CD4-positive, alpha-beta T cell treated with Interleukin-15 for 1 hour (primary cell): ENCODE measurements at regions not wholly inside any gene's neighbourhood (a gene's known extent, or its start where the extent isn't known, plus 50 kb on each side); places are given as distances from the start of the nearest gene placed in this dataset.

ENCODE experiments used
- DNase-seq: peaks from one replicate; pipeline ENCODE4 v3.0.0-alpha.2; 2020

DNA sequence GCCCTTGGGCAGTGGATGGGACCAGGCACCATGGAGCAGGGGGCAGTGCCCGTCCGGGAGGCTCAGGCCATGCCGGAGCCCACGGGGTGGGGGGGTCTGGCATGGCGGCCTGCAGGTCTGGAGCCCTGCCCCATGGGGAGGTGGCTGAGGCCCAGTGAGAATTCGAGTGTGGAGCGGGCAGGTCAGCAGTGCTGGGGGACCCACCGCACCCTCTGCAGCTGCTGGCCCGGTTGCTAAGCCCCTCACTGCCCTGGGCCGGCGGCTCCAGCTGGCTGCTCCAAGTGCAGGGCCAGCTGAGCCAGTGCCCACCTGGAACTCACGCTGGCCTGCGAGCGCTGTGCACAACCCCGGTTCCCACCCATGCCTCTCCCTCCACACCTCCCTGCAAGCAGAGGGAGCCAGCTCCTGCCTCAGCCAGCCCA lies 1157.9 kb upstream of the ADGRL3 start:
- no peak for DNase-seq

DNA sequence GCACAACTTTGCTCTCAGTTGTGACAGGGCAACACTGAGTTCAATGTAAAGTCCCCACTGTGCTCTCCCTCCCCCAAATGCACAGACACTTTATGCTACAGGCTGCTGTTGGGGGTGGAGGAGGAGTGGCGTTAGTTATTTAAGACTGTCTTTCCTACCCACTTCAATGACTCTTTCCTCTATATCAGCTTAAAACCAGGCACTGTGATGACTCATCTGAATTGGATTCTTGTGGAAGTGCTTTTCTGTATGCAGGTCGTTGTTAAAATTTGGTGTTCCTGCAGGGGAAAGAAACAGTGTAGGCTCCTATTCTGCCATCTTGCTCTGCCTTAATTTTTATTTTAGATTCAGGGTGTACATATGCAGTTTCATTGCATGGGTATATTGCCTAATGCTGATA lies 1157.2 kb upstream of the ADGRL3 start:
- no peak for DNase-seq

DNA sequence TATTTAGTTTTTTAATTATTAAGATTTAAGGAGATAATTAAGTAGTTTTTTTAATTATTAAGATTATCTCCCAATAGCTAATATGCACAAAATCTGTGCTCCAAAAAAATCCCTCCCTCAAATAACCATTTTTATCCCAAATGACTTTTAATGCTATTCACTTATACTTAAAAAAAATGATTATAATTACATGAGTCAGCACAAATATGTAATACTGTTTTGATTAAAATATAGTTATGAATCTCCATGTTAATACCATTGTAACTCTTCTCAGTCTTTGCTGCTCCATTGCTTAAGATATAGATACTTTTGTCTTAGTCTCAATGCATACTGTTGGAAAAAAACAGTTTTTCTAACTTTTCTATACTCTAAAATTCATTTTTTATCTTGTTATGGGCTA lies 1121.1 kb upstream of the ADGRL3 start:
- no peak for DNase-seq

DNA sequence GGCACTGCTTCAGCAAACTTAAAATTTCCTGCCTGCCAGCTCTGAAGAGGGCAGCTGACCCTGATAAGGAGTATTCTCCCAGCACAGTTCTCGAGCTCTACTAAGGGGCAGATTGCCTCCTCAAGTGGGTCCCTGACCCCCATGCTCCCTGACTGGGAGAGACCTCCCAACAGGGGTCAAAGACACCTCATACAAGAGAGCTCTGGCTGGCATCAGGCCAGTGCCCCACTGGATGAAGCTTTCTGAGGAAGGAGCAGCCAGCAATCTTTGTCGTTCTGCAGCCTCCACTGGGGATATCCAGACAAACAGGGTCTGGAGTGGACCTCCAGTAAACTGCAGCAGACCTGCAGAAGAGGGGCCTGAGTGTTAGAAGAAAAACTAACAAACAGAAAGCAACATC lies 1118.3 kb upstream of the ADGRL3 start:
- DNase-seq: no peak

DNA sequence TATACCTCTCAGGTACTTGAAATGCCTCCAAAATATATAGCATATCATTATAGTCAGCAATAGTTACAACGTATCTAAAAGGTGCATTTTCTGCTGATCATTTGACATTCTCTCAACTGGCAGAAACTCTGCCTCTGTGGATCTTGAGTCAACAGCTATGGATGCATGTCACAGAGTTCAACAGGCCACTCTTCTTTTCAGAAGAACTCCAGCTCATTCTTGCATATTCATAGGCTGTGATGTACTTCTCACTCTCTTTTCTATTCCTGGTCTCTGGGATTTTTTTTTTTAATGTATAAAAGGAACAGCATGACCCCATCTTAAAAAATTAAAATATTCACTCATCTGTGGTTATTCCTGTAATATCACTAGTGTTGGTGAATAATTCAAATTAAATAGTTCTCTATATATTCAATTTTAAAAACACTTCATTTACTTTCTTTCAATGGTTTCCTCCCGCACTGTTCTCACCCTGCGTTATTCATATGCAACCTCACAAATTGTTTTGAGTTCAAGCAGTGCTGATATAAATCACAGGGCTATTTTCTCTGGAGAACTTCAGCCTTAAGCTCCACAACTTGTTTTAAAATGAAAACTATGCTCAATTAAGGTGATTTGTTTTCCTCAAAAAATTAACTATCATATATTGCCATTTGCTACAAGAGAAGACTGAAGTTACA lies 1111.2 kb upstream of the ADGRL3 start:
- no peak for DNase-seq

DNA sequence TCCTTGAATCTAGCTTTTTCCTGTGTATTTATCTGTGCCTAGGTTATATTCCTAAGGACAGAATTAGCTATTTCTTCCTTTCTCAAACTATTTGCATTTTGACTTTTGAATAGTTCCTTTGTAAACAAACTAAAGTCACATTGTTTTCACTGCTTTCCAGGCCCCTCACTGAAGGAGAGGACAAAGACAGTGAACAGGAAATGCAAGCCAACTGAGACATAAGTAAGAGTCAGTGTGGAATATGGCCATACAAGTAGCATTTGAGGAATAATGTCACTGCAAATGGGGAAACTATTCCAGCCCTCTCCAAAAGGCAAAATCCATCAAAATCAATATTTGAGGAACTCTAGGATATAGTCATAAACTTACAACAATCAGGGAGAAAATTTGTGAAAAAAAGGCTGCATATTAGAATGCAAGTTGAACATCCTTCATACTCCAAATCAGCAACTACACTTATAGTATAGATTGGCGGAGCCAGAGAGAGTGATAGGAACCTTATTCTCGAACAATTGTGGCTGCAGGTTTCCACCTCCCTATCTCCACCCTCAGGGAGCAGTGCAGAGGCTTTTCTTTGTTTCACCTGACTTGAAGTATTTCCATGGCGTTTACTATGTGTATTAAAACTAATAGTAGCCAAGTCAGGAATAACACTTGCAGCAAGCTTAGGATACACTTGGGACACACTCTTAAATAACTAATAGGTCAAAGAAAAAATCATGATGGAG lies 1110.4 kb upstream of the ADGRL3 start:
- DNase-seq: no peak

DNA sequence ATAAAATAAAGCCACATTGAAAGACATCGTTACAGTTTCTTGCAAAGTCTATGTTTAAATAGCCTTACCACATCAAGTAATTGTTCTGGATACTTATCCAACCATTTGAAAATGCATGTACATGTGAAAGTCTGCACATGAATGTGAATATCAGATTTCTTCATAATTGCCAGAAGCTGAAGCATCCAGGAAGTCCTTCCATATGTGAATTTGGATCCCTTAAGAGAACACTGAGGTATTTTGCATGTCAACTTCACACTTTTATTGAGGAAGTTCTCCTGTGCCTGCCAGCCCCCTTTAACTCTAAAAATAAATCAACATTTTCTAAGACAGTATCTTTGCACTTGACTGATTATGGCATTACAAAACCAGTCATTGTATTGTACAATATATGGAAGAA lies 1103.5 kb upstream of the ADGRL3 start:
- no peak for DNase-seq

DNA sequence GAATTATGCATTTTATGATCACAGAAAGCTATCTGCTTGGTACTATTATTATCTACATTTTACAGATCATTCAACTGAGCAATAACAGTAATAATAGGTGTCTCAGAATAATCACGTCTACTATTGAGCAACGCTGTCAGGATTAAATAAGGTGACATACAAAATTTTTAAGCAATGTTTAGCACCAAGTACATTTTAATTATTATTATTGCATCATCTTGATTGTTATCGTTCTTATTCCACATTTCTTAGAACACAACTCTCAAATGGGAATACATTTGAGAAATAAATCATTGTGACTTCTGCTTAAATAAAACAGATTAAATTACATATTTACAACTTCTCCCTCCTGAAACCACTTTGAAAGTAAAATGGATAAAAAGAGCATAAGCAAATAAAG lies 1083.5 kb upstream of the ADGRL3 start:
- DNase-seq: no peak

DNA sequence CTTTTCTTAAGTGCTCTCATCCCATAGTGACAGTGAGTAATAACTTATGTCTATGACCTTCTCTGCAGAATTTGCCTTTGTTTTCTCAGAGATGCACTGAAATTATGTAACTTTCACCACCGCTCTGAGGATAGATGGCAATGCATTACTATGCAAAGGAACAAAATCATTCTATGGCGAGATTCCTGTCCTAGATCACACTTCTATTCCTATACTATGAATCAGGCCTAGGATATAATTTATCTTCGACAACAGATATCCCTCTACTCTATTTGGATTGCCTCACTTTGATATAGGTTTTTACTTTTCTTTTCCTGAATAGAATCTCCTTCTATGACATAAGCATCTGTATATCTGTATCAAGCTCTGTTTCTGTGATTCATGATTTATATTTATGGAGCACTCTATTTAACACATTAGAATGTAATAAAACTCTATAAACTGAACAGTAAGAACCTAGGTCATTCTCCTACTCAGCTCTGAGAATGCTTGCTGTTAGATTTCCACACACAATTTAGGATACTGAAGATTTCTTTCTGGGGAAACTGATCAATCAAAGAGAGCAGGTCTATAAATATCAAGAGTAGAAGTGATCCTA lies 1082.3 kb upstream of the ADGRL3 start:
- no peak for DNase-seq

DNA sequence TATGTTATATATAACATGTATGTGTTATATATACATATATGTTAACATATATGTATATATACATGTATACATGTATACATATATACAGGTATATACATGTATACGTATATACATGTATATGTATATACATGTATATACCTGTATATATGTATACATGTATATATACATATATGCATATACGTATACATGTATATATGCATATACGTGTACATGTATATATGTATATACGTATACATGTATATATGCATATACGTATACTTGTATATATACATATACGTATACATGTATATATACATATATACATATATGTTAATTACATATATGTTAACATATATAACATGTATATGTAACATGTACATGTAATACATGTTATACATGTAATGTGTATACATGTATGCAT lies 1077.3 kb upstream of the ADGRL3 start:
- no peak for DNase-seq

DNA sequence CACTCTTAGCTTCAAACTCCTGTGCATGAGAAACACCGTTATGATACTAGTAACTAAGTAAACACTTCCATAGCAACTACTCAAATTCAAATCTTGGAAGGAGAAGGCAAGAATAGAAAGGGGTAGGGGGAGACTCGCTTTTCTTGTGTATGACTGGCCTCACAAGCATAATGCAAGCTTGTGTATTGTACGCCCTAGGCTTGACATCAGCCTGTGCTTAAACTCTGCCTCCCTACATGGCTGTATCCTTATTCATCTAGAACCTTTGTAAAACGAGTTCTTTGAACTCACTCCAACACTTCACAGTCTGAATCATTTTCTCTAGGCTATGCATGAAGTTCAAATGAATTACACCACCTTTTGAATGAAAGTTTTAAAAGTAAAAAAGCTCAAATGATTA lies 1071.2 kb upstream of the ADGRL3 start:
- no peak for DNase-seq

DNA sequence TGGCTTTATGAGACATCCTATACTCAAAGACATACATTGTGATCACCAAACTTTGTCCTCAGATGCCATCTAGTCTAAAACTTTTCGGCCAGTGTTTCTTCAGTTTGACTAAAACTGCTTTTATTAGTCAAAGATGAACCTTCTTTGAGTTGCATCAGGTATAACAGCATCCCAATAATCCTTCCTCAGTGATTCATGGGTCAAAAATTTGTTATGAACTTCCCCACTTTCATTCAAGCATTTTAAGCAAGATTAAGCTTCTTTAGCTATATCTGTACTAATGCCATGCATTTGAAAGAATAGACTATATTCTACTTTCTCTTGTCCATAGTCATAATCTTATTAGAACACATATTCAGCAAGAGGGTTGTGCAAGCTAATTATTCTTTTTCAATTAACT lies 1070.4 kb upstream of the ADGRL3 start:
- no peak for DNase-seq

DNA sequence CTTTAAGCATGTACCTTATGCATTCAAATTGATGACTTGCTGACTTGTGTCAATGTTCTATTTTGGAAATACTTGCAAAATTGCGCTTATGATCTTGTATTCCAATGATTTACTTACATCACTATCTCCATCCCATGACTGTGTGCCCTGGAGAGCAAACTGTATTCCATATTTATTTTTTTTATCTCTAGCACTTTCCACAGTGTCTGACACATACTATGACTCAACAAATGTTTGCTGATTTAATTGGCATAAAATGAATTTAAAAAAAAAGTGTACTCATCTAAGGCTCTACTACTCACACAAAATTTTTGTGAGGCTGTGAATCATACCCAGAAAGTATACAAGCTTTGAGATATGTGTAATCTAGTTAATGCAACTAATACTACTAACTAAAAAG lies 1066.8 kb upstream of the ADGRL3 start:
- no peak for DNase-seq

DNA sequence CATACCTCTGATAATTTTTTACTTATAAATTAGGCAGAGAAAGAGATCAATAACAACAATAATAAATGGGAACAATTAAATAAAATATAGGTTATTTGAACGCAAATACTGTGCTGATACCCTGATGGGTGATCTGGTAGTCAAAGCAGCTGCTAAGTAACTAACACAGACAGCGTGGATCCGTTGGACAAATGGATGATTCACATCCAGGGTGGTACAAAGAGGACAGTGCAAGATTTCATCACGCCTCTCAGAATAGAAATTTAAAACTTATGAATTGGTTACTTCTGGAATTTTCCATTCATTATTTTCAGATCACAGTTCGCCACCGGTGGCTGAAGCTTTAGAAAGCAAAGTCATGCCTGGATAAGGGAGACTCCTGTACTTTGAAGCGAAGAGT lies 1066.0 kb upstream of the ADGRL3 start:
- no peak for DNase-seq

DNA sequence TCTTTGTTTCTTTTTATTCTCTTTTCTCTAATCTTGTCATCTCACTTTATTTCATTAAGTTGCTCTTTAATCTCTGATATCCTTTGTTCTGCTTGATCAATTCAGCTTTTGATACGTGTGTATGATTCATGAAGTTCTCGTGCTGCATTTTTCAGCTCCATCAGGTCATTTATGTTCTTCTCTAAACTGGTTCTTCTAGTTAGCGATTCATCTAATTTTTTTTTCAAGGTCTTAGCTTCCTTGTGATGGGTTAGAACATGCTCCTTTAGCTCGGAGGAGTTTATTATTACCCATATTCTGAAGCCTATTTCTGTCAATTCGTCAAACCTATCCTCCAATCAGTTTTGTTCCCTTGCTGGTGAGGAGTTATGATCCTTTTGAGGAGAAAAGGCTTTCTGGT lies 1045.0 kb upstream of the ADGRL3 start:
- DNase-seq: no peak

DNA sequence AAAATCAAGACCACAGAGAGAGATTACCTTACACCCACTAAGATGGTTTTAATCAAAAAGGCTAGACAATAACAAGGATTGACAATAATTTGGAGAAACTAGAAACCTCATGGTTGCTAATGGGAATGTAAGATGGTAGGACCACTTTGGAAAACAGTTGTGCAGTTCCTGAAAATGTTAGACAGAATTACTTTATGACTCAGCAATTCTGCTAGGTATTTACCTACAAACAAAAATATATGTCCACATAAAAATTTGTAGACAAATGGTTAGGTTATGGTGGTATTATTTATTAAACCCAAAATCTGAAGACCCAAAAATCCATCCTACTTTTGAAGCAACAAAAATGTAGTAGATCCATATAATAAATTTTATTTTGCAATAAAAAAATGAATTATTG lies 1027.0 kb upstream of the ADGRL3 start:
- no peak for DNase-seq

DNA sequence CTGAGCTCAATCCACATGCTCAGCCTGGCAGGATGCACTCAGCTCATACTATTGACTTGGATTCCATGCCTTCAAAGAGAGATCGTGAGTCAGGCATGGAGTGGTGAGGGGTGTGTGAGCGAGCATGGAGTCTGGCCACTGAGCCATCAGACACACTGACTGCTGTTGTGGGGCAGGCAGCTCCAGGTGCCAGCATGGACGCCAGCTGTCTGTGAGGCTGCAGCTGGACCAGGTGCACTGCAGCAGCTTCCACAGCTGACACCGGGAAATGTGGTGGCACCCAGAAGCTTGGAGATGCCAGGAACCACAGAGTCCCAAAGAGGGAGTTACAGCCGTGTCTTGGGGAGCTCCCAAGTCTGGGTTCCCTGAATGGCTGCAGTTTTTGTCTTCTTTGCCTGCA lies 1026.4 kb upstream of the ADGRL3 start:
- DNase-seq: no peak

DNA sequence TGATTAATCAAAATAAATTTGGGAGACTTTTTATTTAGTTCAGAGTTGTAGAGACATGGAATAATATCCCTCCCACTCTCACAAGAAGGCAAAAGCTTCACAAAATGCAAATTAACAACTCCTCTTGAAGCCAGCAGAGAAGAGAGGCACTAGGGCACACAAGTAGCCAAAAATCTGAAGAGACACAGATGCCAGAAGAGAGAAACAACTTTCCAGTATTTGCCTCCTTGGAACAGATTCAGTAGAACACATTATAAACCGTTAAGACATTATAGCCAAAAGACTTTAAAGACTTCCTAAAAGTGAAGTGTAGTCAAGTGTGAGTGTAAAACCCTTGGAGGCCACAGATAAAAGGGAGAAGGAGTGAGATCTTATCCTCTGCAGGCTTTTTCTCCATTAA lies 1024.9 kb upstream of the ADGRL3 start:
- no peak for DNase-seq

DNA sequence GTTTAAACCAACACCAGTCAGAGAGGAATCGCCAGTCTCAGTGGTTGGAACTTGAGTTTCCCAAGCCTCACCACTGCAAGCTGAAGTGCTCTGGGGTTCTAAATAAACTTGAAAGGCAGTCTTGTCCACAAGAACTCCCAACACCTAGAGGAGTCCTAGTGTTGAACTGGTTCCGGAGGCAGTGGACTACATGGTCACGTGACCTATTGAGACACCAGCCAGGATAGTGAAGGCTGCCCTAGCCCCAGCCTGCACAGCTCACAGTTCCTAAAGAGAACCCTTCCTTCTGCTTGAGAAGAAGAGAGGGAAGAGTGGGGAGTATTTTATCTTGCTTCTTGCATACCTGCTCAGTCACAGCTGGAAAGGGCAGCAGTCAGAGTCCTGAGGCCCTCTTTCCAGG lies 1012.7 kb upstream of the ADGRL3 start:
- no peak for DNase-seq

DNA sequence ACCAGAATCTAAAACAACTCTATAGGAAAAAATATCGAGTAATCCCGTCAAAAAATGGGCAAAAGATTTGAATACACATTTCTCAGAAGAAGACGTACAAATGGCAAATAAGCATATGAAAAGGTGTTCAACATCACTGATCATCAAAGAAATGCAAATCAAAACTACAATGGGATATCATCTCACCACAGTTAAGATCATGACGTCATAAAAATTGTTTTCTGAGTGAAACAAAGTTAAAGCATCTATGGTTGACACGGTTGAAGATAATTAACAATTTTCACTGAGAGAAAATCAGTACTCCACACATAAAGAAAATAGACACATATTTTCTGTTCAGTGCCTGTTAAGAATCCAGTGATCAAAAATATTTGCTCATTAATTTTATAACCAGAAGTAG lies 1010.8 kb upstream of the ADGRL3 start:
- DNase-seq: no peak

DNA sequence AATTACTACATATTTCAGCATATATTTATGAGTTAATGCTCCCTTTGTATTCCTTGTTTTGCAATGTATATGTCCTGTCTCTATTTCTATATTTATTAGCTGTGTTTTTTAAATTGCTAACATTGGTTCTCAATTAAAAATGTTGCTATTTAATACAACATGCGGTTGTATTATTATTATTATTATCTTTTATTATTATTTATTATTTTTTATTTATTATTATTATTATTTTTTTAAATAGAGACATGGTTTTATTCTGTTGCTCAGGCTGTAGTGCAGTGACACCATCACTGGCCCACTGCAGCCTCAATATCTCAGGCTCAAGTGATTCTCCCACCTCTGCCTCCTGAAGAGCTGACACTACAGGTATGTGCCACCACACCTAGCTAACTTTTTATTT lies 1005.9 kb upstream of the ADGRL3 start:
- DNase-seq: no peak

DNA sequence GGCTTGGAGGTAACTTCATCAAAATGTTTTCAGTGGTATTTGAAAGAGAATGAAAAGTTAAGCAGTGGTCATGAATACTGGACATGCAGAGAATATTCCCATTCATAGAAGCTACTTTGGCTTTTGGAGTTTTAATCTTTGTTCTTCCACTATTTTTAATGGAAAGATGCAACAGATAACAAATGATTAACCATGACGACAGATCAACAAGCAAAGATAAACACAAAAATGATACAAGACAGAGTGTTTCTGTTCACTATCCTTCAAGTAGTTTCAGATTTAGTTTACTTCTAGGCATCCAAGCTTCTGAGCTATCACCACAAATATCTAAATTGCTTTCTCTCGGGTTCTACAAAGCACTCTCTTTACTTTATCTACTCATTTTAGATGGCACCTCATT lies 1004.9 kb upstream of the ADGRL3 start:
- DNase-seq: no peak

DNA sequence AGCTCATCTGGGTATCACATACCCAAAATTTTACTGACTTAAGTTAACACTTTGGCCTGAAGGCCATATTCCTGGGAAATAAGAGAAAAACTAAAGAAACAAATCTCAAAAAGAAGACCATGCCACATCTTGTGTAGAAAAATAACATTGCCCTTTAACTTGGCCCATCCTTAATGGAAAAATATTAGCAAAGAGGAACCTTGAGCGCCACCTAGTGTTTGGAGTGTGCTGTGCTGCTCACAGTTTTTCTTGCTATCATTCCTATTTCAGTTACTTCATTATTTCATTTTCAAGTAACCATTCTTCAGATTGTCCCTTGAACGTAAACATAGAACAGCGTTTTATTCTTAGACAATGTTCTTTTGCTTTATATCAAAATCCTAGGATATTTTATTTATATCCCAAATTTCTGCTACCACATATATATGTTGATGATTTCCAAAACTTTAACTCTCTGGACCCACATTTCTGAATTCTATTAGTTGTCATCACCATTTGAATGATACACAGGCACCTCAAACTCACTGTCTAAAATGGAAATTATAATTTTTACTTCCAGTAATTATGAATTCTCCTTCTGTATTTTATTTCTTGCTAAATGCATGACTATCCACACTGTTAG lies 999.0 kb upstream of the ADGRL3 start:
- no peak for DNase-seq

DNA sequence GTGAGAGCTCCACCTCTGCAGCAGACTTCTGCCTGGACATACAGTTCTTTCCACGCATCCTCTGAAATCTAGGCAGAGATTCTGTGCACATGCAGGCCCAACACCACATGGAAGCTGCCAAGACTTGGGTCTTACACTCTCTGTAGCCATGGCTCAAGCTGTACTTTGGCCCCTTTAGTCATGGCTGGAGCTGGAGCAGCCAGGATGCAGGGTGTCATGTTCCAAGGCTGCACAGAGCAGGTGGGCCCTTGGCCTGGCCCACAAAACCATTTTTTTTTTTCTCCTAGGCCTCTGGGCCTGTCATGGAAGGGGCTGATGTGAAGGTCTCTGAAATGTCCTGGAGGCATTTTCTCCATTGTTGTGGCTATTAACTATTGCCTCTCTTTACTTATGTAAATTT lies 990.5 kb upstream of the ADGRL3 start:
- DNase-seq: no peak
